H1 (cell line): ENCODE measurements at regions not wholly inside any gene's neighbourhood (a gene's known extent, or its start where the extent isn't known, plus 50 kb on each side); places are given as distances from the start of the nearest gene placed in this dataset.

Experiments
- CHD1 ChIP-seq: IDR thresholded peaks from 2 replicates; pipeline ENCODE4 v1.6.1; 2012; ENCODE audit warnings: low read depth, low read length, improper control_type of control experiment
- EP300 ChIP-seq, 2 experiments: IDR thresholded peaks; 1 replicate in 1 of 2; 2 replicates in 1 of 2; pipeline ENCODE4 v1.6.1; 2011 to 2012; ENCODE audit warnings: low read depth in 2 of 2, low read length in 2 of 2, mild to moderate bottlenecking in 2 of 2, borderline replicate concordance in 1 of 2, inconsistent platforms in 1 of 2, moderate library complexity in 1 of 2
- FOSL1 ChIP-seq: IDR thresholded peaks from 2 replicates; pipeline ENCODE4 v1.6.1; 2011; ENCODE audit warnings: mild to moderate bottlenecking, low read depth, low read length, moderate library complexity; ENCODE audit not compliant: insufficient read depth
- GABPA ChIP-seq: IDR thresholded peaks from 2 replicates; pipeline ENCODE4 v1.6.1; 2011; ENCODE audit warnings: mild to moderate bottlenecking, low read length, moderate library complexity, borderline replicate concordance; ENCODE audit not compliant: insufficient read depth
- GTF2F1 ChIP-seq: IDR thresholded peaks from 2 replicates; pipeline ENCODE4 v1.6.1; 2012; ENCODE audit warnings: low read depth, low read length, improper control_type of control experiment, borderline replicate concordance
- MAX ChIP-seq: IDR thresholded peaks from 2 replicates; pipeline ENCODE4 v1.6.1; 2012; ENCODE audit warnings: inconsistent platforms
- POLR2AphosphoS5 ChIP-seq: IDR thresholded peaks from 2 replicates; pipeline ENCODE4 v1.6.1; 2011; ENCODE audit warnings: low read depth, low read length
- SP1 ChIP-seq: IDR thresholded peaks from 2 replicates; pipeline ENCODE4 v1.6.1; 2011; ENCODE audit warnings: low read depth, low read length
- TBP ChIP-seq: IDR thresholded peaks from 2 replicates; pipeline ENCODE4 v1.6.1; 2011; ENCODE audit warnings: low read depth, low read length, improper control_type of control experiment
- TF ChIP-seq, protein P1 (sequence below), 3 experiments: IDR thresholded peaks; 1 replicate in 2 of 3; 2 replicates in 1 of 3; pipeline versions ENCODE4 v1.5.1 to v1.6.1; 2011; ENCODE audit warnings: low read length in 3 of 3, mild to moderate bottlenecking in 3 of 3, inconsistent platforms in 2 of 3, low read depth in 1 of 3, moderate library complexity in 1 of 3; ENCODE audit not compliant: insufficient read depth in 1 of 3; ENCODE audit errors: control extremely low read depth in 1 of 3

DNA sequence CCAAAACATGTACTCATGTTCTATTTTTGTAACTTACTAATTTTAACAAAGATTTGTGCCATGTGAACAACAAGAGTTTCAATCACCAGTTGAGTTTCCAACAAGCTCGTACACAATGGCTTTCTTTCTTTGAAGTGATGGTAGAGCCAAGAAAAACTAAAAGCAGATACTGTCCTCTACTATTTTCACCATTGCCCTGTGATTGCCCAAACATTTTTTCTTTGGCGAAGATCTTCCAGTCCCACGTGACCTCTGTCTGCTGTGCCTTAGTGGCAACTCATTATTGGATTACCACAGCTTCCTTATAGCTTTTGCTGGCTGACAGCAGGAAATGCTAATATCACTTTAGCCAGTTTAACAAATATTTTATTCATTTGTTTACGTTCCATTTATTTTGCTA is 1147.1 kb downstream of the STIM2 start:
- TF ChIP-seq POLR2AphosphoS5 = no peak
- no peak for TF ChIP-seq FOSL1
- TF ChIP-seq MAX = no peak
- TF ChIP-seq, protein P1, sequence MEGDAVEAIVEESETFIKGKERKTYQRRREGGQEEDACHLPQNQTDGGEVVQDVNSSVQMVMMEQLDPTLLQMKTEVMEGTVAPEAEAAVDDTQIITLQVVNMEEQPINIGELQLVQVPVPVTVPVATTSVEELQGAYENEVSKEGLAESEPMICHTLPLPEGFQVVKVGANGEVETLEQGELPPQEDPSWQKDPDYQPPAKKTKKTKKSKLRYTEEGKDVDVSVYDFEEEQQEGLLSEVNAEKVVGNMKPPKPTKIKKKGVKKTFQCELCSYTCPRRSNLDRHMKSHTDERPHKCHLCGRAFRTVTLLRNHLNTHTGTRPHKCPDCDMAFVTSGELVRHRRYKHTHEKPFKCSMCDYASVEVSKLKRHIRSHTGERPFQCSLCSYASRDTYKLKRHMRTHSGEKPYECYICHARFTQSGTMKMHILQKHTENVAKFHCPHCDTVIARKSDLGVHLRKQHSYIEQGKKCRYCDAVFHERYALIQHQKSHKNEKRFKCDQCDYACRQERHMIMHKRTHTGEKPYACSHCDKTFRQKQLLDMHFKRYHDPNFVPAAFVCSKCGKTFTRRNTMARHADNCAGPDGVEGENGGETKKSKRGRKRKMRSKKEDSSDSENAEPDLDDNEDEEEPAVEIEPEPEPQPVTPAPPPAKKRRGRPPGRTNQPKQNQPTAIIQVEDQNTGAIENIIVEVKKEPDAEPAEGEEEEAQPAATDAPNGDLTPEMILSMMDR (IDR thresholded peaks at IDR 0.05; ENCODE audit: control extremely low read depth in 1 of 3, insufficient read depth in 1 of 3, low read depth in 1 of 3, low read length in 3 of 3) = no peak
- no peak for TF ChIP-seq SP1
- no peak for TF ChIP-seq EP300 (IDR thresholded peaks at IDR 0.05; ENCODE audit: borderline replicate concordance in 1 of 2, low read depth in 2 of 2, low read length in 2 of 2)
- TF ChIP-seq GTF2F1 = no peak
- TF ChIP-seq GABPA = no peak
- TF ChIP-seq CHD1 = no peak
- no peak for TF ChIP-seq TBP
